22Rv1 (cell line): ENCODE measurements at regions not wholly inside any gene's neighbourhood (a gene's known extent, or its start where the extent isn't known, plus 50 kb on each side); places are given as distances from the start of the nearest gene placed in this dataset.

Experiments
- H3K27ac ChIP-seq: fragments of 450-650 bp; 2 replicates; pipeline ENCODE4 v1.5.1; 2017
- CTCF ChIP-seq: fragments of 450-650 bp; IDR thresholded peaks from 2 replicates; pipeline ENCODE4 v1.5.1; 2017; ENCODE audit warnings: mild to moderate bottlenecking
- ZFX ChIP-seq: fragments of 450-650 bp; IDR thresholded peaks from 2 replicates; pipeline ENCODE4 v1.6.1; 2017; ENCODE audit warnings: antibody characterized with exemption, borderline replicate concordance

- H3K27ac ChIP-seq = no peak overlapping the region
- TF ChIP-seq CTCF = no peak
- no peak for TF ChIP-seq ZFX
Observed at GRCh38 chr13:87868731-87869130, 197.6 kb downstream of the SLITRK5 start.

GRCh38 chr13:87872813-87873212 is 201.6 kb downstream of the SLITRK5 start:
- no peak overlapping the region for H3K27ac ChIP-seq
- TF ChIP-seq ZFX (no peak), CTCF (no peak)

- no peak overlapping the region for H3K27ac ChIP-seq
- TF ChIP-seq ZFX (no peak), CTCF (no peak)
Observed at GRCh38 chr13:87877477-87877876, 206.3 kb downstream of the SLITRK5 start.

GRCh38 chr13:87878706-87879105 is 207.5 kb downstream of the SLITRK5 start:
- TF ChIP-seq ZFX = no peak
- TF ChIP-seq CTCF = no peak
- H3K27ac ChIP-seq = no peak overlapping the region

- no peak overlapping the region for H3K27ac ChIP-seq
- TF ChIP-seq CTCF = no peak
- no peak for TF ChIP-seq ZFX
Observed at GRCh38 chr13:87884884-87885283, 213.7 kb downstream of the SLITRK5 start.

- TF ChIP-seq ZFX (no peak), CTCF (no peak)
- H3K27ac ChIP-seq = no peak overlapping the region
Observed at GRCh38 chr13:87887459-87888123, 216.4 kb downstream of the SLITRK5 start.

GRCh38 chr13:87889254-87889653 is 218.1 kb downstream of the SLITRK5 start:
- TF ChIP-seq ZFX = no peak
- no peak for TF ChIP-seq CTCF
- no peak overlapping the region for H3K27ac ChIP-seq
